ES-I3 (cell line): ENCODE measurements at regions not wholly inside any gene's neighbourhood (a gene's known extent, or its start where the extent isn't known, plus 50 kb on each side); places are given as distances from the start of the nearest gene placed in this dataset.

ENCODE experiments used
- H3K36me3 ChIP-seq: 2 replicates; pipeline ENCODE4 v1.6.1; 2013; ENCODE audit warnings: mild to moderate bottlenecking, low read length, control low read depth, moderate library complexity; ENCODE audit not compliant: insufficient read depth
- H3K4me1 ChIP-seq: 2 replicates; pipeline ENCODE4 v1.6.1; 2013; ENCODE audit warnings: mild to moderate bottlenecking, control low read depth, low read length; ENCODE audit not compliant: insufficient read depth
- H3K9ac ChIP-seq: 2 replicates; pipeline ENCODE4 v1.6.1; 2013; ENCODE audit warnings: low read depth, mild to moderate bottlenecking, low read length, moderate library complexity
- H3K9me3 ChIP-seq: 2 replicates; pipeline ENCODE4 v1.6.1; 2013; ENCODE audit warnings: mild to moderate bottlenecking, low read length, moderate library complexity; ENCODE audit not compliant: control insufficient read depth, insufficient read depth

DNA sequence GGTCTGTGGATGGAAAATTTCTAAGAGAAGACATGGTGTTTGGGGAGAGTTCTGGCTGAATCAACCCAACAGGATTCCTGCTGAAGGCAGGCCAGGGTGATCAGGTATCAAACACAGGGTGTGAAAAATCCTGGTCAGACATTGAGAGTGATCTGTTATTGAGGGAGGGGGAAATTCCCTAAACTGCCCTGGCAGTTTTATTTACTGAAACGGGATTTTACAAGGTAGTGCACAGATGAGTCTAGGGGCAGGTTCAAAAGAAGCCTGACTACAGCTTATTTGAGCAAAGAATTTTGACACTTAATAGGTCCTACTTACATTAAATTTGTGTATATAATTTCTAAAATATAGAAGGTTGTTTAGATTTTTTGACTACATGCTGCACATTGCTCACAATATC lies 569.4 kb upstream of the RGS18 start:
- H3K9me3 ChIP-seq: no peaks in the 10 kb centered on the region
- H3K9ac ChIP-seq: no peak overlapping the region
- no peaks in the 10 kb centered on the region for H3K36me3 ChIP-seq
- H3K4me1 ChIP-seq: no peaks in the 10 kb centered on the region

DNA sequence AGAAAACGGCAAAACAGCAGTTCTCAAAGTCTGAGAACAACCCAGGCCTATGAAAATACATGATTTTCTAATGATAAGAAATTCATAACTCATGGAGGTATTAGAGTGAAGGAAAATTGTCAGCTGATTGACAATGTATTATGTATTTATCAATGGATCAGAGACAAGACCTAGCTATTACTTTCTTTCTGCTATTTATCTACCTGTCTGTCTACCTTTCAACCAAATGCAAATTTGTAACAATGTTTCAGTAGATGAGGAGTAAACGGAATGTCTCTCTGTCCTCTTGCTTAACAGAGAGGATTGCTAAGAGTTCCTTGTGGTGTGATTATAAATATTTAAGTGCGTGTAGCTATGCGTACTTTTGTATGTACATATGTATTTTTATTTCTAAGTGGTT lies 568.7 kb upstream of the RGS18 start:
- Histone ChIP-seq H3K9me3 (no peaks in the 10 kb centered on the region), H3K9ac (no peak overlapping the region), H3K36me3 (no peaks in the 10 kb centered on the region), H3K4me1 (no peaks in the 10 kb centered on the region)

DNA sequence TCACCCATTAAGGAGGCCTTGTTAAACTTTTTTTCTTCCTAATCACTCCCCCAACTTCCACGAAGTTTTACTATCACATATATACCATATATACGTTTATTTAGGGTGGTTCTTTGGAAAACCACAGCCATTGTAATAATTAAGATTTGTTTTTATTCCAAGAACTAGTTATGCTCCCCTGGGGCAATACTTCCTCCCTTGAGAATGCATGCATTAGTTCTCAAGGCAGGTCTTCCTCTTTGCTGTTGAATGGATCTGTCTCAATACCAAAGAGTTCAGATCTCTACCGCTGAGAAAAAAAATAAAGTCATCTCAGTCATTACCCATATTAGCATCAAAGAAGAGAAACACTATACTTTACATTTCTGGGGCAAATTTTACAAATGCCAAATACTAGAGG lies 567.7 kb upstream of the RGS18 start:
- no peak overlapping the region for H3K9ac ChIP-seq

DNA sequence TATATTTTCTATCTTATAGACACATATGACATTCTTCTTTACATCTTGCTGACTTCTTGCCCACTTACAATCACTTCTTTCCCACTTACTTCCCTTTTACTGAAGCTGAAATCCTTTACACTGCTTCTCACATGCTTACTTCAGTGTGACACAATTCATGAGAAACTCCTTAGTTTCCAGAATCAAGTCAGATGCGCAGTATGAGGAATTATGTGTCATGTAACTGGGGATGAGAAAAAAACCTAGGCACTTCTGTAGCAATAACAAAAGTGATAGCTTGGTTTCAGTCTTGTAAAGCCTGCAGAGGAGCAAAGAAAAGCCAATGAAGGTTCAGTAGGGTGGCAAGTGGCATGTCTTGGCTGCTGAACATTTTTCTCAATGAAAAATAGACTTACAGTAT lies 566.2 kb upstream of the RGS18 start:
- no peak overlapping the region for H3K9ac ChIP-seq
- H3K4me1 ChIP-seq: no peaks in the 10 kb centered on the region
- no peaks in the 10 kb centered on the region; the same call in 1 of the 2 replicates for H3K9me3 ChIP-seq
- H3K36me3 ChIP-seq: no peaks in the 10 kb centered on the region

More for the DNA sequence above, 567.7 kb upstream of the RGS18 start:
- Histone ChIP-seq H3K36me3 (no peaks in the 10 kb centered on the region), H3K9me3 (no peaks in the 10 kb centered on the region; the same call in 1 of the 2 replicates), H3K4me1 (no peaks in the 10 kb centered on the region)

DNA sequence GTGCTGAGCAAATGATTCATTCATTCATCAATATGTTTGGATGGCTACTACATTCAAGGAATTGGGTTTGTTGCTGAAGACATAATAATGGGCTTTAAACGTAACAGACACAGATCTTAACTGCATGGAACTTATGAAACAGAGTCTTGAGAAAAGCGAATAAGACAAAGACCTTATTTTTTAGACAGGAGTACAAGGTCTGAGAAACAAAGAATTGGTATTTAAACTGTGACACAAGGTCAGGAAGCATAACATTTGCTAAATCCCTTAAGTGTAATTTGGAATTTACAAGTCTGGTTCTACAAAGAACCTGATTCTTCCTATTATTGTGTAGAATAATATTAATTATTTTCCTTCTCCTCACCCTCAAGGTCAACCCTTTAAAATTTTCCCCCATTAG lies 565.4 kb upstream of the RGS18 start:
- no peaks in the 10 kb centered on the region for H3K4me1 ChIP-seq

DNA sequence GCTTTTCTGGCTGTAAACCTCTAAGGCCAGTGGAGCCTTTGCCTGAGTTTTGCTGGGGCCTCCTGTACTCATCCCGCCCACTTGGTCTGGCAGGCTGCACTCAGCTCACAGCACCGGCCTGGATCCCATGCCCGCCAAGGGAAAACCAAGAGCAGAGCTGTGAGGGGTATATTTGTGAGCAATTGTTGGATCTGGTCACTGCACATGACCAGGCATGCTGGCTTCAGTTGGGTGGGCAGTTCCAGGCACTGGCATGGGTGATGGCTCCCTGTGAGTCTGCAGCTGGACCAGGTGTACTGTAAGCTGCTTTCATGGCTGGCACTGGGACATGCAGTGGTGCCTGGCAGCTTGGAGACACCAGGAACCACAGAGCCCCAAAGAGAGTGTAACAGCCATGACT lies 563.1 kb upstream of the RGS18 start:
- no peak overlapping the region for H3K9ac ChIP-seq
- no peaks in the 10 kb centered on the region; the same call in 1 of the 2 replicates for H3K9me3 ChIP-seq
- H3K36me3 ChIP-seq: no peaks in the 10 kb centered on the region
- H3K4me1 ChIP-seq: no peaks in the 10 kb centered on the region

More for the DNA sequence above, 565.4 kb upstream of the RGS18 start:
- no peaks in the 10 kb centered on the region for H3K36me3 ChIP-seq
- no peak overlapping the region for H3K9ac ChIP-seq
- no peaks in the 10 kb centered on the region; the same call in 1 of the 2 replicates for H3K9me3 ChIP-seq

DNA sequence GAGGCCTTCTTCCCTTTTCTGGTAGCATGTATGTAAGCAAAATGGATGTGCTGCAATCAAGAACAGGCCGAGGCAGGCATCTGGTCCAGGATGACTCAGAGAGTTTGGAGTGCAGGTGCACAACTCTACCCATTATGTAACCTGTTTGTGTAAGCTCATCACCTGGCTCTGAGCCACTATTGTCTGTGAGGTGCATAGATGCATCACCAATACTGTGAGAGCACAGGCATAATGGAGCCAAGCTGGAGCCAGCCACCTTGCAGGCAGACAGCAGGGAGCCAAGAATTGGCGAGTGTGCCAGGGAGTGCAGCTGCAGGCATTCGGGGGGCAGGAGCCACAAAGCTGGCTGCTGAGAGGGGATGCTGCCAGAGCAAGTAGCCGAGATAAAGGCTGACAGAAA lies 549.9 kb upstream of the RGS18 start:
- Histone ChIP-seq H3K9me3 (no peaks in the 10 kb centered on the region), H3K9ac (no peak overlapping the region), H3K4me1 (no peaks in the 10 kb centered on the region), H3K36me3 (no peaks in the 10 kb centered on the region)

DNA sequence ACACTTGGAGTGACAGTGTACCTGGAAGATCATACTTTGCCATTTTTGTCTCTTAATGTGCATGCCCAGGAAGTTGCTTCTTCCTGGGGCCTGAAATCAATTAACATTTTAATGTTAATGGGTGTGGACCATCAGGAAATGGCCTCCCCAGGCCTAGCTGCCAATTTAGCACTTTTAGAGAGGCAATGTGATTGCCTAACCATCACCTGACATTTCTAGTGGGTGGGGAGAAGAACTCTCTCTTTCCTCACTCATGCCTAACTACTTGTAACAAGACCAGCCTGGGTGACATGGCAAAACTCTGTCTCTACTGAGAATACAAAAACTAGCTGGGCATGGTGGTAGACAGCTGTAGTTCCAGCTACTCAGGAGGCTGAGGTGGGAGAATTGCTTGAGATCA lies 549.0 kb upstream of the RGS18 start:
- no peaks in the 10 kb centered on the region for H3K36me3 ChIP-seq

DNA sequence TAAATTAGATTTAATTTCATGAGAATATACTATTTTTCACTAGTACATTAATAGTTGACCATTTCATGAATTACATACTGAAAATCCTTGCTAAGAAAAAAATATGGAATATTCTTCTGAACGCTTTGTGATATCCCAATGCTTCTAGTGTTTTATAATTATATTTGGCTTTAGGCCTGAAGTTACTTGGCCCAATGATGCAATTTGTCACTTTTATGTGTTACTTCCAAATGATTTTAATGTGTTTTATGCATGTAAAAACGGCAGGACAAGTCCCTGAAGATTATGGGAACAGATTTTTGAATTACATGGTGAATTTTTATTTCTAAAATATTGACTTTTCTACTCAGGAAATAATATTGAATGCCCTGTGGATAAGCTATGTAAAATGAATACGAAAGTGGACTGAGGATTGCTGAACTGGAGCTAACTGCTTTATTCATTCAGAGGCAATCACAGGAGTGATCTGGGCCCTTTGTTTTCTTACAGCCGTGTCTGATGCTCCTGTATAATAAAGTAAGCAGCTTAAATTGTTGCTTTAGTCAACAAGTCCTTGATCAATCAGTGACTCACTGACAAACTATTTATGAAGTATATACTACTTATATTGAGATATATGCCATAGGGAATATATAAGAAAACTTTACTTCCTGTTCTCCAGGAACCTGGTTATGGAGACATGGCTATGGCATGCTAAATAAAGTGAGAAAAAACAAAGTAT lies 543.0 kb upstream of the RGS18 start:
- H3K9me3 ChIP-seq: no peaks in the 10 kb centered on the region
- no peak overlapping the region for H3K9ac ChIP-seq
- H3K36me3 ChIP-seq: no peaks in the 10 kb centered on the region
- H3K4me1 ChIP-seq: no peaks in the 10 kb centered on the region

More for the DNA sequence above, 549.0 kb upstream of the RGS18 start:
- no peaks in the 10 kb centered on the region for H3K4me1 ChIP-seq
- no peaks in the 10 kb centered on the region for H3K9me3 ChIP-seq
- no peak overlapping the region for H3K9ac ChIP-seq

DNA sequence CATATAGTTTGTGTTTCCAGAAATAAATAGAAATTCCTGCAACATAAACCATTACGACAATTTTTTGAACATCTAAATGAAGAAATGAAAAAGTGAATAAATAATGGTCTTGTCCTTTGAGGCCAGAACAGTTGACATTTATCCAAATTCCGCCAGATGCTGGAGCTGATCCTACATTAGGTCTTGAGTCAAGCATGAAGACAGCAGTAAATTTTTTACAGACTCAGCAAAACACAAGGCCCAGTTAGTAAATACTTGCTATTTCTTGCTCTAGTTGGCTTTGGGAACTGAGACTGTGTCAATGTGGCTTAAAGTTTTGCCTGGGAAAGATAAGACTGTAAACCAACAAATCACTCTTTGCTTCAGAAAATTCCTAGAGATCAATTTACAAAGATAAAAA lies 540.1 kb upstream of the RGS18 start:
- no peaks in the 10 kb centered on the region for H3K4me1 ChIP-seq
- H3K36me3 ChIP-seq: no peaks in the 10 kb centered on the region
- H3K9ac ChIP-seq: no peak overlapping the region
- H3K9me3 ChIP-seq: no peaks in the 10 kb centered on the region

DNA sequence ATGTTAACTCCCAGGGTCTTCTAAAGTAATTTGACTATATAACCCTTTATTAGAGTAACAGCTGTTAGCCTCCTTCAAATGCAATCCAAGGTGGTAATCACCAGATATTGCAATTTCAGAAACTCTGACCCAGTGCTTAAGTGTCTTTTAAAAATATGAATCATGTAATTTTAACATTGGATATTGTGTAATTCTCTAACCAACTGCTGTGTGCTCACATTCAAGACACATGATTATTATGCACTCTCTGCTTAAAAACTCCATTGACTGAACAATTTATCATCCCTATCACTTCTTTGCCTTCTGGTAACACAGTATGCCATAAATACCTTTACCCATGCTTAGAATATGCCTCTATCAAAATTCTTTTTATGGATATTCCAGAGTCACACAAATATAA lies 537.4 kb upstream of the RGS18 start:
- no peaks in the 10 kb centered on the region for H3K4me1 ChIP-seq
- no peaks in the 10 kb centered on the region for H3K9me3 ChIP-seq
- H3K36me3 ChIP-seq: no peaks in the 10 kb centered on the region
- no peak overlapping the region for H3K9ac ChIP-seq

DNA sequence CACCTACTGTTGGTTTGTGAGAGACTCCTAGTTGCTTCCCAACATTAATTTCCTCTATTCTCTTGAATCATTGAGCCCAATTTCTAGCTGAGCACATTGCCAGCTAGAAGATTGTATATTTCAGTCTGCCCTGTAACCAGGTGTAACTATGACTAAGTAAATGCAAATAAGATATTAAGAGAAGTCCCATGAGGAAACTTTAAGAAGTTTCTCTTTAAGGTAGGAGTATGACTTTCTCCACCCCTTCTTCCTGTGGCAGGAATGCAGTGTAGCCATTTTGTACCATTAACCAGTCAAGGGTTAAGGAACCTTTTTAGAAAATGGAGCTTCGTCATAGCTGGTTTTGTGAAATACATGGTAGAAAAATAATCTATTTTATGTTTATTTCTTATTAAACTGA lies 534.2 kb upstream of the RGS18 start:
- Histone ChIP-seq H3K36me3 (no peaks in the 10 kb centered on the region), H3K4me1 (no peaks in the 10 kb centered on the region), H3K9me3 (no peaks in the 10 kb centered on the region), H3K9ac (no peak overlapping the region)

DNA sequence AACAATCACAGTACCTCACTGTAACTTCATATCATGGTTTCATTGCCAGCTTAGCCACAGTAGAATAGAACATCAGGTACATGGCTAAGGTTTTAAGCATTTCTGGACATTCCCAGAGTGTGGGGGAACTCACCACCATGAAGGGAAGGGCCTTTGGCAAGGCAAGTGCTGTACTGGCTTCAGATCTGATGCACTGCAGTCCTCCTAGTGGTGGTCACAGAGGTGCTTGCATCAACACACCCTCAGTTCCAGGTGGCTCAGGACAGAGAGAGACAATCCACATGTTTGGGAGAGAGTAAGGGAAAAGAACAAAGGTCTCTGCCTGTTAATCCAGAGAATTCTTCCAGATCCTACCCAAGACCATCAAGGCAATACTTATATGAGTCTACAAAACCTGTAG lies 528.4 kb upstream of the RGS18 start:
- H3K36me3 ChIP-seq: no peaks in the 10 kb centered on the region
- H3K9ac ChIP-seq: no peak overlapping the region
- no peaks in the 10 kb centered on the region for H3K9me3 ChIP-seq
- no peaks in the 10 kb centered on the region for H3K4me1 ChIP-seq

DNA sequence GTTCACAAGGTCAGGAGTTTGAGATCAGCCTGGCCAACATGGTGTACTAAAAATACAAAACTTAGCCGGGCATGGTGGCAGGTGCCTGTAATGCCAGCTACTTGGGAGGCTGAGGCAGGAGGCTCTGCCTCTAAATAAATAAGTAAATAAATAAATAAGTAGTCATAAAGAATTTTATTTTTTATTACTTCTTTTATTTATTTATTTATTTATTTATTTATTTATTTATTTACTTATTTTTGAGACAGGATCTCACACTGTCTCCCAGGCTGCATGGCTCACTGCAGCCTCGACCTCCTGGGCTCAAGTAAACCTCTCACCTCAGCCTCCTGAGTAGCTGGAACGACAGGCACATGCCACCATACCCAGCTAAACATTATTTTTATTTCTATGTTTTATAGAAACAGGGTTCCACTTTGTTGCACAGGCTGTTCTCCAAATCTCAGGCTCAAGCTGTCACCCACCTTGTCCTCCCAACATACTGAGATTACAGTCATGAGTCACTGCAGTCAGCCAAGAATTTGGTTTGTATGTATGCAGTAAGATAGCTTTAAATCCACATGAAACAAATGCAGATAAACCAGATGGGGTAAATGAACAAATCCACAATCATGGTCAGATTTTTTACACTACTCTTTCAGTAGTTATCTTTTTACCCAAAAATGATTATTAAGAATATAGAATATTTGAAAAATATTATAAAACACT lies 523.3 kb upstream of the RGS18 start:
- Histone ChIP-seq H3K36me3 (no peaks in the 10 kb centered on the region), H3K4me1 (no peaks in the 10 kb centered on the region), H3K9ac (no peak overlapping the region), H3K9me3 (no peaks in the 10 kb centered on the region)

DNA sequence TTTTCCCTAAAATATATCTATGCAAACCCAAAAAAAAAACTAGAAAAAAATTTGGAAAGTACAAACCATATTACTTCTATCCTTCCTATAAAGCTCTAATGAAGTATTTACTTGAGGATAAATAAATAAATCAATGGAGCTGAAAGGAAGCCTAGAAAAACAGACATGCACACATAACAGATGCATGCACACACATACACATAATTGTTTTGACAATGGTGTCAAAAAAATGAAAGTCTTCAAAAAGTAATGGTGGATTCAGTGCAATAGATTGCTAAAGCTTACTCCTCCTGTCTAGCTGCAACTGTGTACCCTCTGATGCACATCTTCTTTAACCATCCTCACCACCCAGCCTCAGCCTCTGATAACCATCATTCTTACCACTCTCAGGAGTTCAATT lies 521.9 kb upstream of the RGS18 start:
- no peaks in the 10 kb centered on the region for H3K9me3 ChIP-seq
- no peak overlapping the region for H3K9ac ChIP-seq
- H3K36me3 ChIP-seq: no peaks in the 10 kb centered on the region
- no peaks in the 10 kb centered on the region for H3K4me1 ChIP-seq
